NCI-H345 treated with DMSO at 0.1 percent for 48 hours (cell line): ENCODE measurements at regions not wholly inside any gene's neighbourhood (a gene's known extent, or its start where the extent isn't known, plus 50 kb on each side); places are given as distances from the start of the nearest gene placed in this dataset.

Experiments used
- DNase-seq: peaks from one replicate; lab custom pipeline; 2025; ENCODE audit not compliant: unreplicated experiment; lab: John Stamatoyannopoulos, UW

DNA sequence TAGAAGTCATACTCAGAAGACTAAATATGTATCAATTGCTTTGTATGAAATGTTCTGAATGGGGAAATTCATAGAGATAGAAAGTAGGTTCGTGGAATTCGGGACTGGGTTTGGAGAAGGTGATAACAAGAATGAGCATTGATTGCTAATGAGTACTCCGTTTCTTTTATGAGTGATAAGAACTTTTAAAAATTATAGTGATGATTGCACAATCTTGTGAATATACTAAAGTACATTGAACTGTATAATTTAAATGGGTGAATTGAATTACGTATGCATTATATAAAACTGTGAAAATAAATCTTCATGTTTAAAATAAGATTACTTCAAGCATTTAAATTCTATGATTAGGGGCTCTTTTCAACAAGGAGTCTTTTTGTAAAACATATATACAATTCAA, 425.6 kb upstream of the NCAM2 start:
- no peak for DNase-seq

DNA sequence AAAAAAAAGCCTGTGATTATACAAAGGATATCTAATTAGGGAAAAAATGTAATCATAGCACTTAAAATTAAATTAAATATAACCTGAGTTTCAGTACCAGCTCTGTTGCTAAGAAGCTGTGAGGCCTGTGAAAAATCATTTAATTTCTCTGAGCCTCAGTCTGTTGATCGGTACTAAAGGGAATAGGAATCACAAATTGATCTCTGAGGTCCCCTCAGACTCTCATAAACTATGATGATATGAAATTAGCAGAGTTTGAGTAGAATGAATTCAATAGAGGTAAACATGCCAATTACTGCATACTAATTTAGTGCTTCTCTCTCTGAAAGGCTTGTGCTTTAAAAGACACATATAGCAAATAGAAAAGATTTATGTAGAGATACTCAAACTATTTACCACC, 416.8 kb upstream of the NCAM2 start:
- DNase-seq = no peak

DNA sequence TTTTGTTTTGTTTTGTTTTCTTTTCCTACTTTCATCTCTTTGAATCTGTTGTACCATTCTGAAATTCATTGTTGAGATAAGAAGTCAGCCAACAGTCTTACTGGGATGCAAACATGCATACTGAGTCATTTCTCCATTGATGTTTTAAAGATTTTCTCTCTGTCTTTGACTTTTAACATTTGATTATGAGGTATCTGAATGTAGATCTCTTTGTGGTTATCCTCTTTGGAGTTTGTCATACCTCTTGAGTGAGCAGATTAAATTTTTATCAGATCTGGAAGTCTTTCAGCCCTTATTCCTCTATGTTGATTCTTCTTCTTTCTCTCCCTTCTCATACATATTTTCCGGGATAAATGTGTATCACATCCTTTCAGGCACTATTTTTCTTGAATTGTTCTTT, 406.9 kb upstream of the NCAM2 start:
- DNase-seq = no peak

DNA sequence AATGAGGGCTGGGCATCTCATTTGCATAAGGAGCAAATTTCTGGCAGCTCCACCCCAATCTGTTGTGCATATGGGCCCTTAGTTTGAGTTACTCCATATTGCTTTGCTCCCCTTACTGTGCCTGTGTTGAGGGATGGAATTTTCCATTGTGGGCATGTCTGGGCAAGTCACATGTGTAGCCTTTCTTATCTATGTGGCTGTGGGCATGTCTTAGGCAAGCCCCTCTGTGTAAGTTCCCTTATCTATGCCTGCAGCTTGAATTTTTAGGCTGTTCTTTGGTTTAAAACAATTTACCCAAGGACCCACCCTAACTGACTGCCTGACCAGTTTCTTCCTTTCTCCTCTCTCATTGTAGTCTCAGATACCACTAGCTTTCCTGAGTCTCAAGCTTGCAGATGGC, 405.7 kb upstream of the NCAM2 start:
- no peak for DNase-seq

DNA sequence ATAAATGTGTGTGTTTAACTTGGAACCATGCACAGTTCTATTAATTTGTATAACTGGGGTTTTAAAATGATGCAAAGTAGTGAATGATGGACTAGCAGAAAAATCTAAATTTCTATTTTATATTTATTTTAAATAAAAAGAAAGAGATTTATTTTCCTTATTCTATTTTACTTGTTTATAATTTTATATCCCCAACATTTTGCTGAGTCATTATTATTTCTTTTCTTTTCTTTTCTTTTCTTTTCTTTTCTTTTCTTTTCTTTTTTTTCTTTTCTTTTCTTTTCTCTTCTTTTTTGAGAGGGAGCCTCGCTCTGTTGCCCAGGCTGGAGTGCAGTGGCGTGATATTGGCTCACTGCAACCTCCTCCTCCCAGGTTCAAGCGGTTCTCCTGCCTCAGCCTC, 395.0 kb upstream of the NCAM2 start:
- DNase-seq = no peak

DNA sequence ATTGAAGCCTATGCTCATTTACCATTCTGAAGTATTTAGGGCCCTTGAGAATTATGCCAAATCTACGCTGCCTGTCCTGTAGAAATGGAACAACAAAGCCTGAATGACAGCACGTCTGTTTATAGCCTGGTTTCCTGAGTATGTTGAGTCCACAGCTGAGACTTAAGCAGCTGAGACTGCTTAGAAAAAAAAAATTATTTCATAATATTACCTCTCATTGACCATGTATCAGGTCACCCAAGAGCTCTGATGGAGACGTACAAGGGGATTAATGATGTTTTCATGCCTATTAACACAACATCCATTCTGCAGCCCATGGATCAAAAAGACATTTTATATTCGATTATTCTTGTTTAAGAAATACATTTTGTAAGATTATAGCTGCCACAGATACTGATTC, 387.2 kb upstream of the NCAM2 start:
- no peak for DNase-seq

DNA sequence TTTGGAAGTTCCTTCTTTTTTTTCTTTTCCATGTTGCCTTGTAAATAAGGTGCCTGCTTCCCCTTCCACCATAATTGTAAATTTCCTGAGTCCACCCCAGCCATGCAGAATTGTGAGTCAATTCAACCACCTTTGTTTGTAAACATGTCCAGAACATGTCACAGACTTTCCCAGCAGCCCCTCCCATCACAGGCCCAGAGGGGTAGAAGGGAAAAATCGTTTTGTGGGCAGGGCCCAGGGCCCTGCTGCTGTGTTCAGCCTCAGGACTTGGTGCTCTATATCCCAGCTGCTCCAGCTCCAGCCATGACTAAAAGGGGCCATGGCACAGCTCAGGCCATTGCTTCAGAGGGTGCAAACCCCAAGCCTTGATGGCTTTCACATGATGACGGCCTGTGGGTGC, 384.6 kb upstream of the NCAM2 start:
- DNase-seq = no peak

DNA sequence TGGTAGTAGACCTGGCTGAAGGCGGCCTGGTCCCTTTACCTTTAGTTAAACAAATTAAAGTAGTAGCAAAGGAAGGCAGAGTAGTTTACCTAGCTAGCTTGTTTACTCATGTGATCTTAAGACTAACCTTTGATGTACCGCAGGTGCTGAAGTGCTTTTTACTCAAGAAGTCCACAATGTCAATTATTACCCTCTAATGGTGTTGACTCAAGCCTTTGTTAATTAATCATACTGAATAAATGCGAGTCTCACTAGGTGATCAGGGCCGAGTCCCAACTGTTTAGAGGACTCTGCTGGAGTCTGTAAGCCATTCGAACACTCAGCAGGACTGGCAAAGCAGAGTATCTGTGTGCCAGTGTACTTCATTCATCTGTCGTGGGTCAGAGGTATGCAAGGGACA, 381.1 kb upstream of the NCAM2 start:
- no peak for DNase-seq

DNA sequence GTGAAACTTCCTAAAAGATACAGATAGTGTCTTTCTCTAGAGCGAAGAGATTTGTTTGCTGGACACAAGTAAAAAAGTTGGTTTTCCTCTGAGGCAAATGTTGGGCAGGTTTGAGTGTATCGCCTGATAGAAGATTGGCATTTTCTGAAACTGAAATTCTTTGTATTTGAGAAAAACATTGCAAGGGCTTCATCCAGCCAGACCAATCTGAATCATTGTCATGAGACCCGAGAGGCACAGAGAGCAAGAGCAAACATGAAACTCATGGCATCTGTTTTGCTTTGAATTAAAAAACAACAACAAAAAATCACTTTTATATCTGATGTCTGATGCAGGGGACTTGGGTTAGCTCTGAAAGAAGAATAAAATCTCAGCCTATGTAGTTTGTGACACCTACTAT, 379.3 kb upstream of the NCAM2 start:
- no peak for DNase-seq

DNA sequence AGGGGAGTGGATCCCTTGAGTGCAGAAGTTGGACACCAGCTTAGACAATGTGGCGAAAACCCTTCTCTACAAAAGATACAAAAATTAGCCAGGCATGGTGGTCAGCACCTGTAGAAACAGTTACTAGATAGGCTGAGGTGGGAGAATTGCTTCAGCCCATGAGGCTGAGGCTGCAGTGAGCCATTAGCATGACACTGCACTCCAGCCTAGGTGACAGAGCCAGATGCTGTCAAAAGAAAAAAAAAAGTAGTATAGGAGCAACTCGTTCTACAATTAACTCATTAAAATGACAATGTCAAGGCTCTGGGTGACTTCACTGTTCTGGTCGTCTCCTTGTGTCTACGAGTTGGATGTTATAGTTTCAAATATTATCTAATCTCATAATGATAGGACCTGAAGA, 370.6 kb upstream of the NCAM2 start:
- DNase-seq = no peak

DNA sequence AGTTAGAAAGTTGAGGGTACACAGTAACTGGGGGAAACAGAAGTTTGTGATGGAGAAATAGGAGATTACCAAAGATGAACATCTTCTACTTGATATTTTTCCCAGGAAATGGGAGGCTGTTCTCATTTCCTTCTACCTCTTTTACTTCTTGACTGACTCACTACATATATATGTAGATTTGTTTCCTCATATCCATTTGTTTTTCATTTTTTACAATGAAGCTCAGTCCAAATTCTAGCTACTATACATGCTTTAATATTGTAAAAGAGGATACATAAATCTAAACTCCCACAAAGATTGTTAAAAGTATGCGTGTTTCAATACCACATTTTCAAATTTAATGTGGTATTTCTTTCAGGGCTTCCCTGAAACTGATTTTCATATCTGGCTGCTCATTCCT, 366.6 kb upstream of the NCAM2 start:
- DNase-seq = no peak

DNA sequence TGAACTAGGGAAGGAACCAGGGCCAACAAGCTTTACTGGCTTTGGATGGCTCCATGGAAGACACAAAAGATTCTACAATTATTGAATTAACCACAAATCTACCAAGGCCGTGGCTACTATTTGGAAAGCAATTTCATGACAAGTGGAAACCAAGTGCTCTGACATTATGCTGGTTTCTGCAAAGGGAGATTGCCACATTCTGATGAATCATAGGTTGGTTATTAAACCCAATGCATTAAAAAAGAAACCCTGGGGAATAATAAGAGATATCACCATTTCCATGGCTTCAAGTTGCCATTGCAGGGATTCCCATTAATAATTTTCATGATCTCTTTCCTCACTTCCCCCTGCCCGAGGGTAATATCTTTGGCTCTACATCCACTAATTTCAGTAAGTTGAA, 359.2 kb upstream of the NCAM2 start:
- DNase-seq = no peak

DNA sequence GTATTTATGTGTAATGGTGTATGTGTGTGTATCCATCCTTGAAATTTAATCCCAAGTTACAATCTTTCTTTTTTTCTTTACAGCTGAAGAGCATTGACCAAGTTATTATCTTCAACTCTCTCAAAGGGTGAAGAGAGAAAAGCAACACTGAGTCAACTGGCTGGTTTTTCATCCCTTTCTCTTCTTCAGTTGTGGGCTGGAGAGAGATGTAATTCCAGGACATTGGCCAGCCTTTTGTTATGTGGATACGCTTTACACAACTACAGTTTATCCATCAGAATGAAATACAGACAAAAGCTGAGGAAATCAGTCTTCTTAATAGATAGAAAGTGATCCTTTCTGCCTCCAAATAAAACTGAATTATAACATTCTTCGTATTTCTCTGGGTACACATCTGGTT, 357.0 kb upstream of the NCAM2 start:
- no peak for DNase-seq

DNA sequence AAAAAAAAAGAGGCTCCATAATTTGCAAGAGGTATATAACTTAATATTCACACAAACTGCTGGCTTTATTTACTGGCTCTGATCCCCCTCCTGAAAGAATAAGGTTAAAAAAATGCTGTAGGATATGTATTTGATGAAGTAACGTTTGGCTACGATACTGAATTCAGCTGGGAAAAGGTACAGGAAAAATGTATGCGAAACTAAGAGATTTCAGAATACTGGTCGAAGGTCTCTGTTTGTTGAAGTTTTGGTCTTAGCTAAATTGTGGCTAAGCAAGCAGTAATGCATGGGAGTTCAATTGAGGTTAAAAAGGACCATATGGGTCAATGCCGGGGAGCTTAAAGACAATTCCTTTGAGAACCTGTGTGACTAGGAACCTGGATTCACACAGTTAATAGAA, 355.5 kb upstream of the NCAM2 start:
- DNase-seq = no peak

DNA sequence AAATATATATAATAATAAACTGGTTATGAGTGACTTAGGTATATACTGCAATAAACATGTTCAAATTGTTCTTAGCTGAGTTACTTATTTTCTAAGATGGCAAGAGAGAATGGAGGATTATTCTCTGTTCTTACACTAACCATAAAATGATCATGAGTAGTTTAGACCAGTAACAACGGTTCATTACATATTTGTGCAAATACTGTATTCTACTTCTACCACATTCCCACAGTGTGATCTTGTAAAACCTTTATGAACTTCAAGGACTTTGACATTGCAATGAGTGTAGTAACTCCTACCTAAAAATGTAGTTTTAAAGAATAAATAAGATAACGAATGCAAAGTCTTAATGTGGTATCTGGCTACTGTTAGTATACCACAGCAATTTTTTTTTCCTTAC, 353.7 kb upstream of the NCAM2 start:
- no peak for DNase-seq

DNA sequence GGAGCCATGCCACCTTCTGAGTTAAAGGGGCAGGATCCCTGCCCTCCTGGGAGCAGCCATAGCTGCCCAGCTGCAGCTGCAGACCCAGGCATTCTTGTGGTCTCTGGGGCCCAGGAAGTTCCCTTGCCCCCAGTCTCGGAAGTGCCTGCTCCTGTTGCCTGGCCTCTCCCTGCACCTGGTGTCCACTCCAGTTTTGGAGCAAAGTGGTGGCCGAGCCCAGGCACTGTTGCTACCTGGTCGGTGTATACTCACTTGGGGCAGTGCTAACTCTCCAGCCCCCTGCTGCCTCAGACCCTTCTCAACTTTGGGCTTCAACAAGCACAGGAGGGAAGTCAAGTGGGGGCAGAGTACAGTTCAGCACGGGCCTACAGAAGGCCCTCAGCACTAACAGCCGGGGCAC, 352.9 kb upstream of the NCAM2 start:
- DNase-seq = no peak

DNA sequence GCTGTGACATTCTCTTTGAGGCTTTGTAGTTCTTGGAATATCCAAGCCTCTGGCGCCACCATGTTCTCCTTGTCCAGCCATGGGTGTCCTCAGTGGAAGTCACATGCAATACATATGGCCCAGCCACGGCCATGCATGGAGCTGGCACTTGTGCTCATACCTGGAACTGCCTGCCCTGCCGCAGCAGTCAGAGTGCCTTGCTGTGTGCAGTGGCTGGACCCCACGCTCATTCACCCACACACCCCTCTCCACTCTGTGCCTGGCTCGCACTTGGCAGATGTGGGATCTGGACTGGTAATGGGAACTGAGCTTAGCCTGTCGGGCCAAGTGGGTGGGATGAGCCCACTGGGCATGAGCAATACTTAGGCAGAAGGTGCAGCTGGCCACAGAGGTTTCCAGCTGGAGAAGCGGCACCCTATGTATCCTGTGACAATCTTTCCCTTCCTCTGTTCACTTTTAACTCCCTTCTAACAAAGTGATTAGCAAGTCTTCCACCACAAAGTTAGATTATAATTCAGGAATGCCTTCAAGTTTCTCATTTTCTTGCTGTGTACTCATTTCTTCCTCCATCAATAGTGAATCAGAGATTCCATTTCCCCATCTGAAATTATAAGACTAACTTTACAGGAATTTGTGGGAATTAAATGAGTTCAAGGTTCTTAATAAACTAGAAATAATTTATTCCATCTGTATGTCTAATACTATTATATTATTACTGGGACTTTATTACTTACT, 351.6 kb upstream of the NCAM2 start:
- DNase-seq = no peak

DNA sequence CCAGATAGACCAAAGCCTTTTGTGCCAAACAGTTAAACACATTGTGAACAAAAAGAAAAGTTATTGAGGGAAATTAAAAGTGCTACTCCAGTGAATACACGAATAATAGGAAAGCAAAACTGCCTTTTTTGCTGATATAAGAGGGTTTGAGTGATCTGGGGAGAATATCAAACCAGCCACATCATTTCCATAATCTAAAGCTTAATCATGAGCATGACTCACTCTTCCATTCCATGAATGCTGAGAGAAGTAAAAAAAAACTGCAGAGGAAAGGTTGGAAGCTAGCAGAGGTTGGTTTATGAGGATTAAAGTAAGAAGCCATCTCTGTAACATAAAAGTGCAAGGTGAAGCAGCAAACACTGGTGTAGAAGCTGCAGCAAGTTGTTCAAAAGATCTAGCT, 350.6 kb upstream of the NCAM2 start:
- DNase-seq = no peak

DNA sequence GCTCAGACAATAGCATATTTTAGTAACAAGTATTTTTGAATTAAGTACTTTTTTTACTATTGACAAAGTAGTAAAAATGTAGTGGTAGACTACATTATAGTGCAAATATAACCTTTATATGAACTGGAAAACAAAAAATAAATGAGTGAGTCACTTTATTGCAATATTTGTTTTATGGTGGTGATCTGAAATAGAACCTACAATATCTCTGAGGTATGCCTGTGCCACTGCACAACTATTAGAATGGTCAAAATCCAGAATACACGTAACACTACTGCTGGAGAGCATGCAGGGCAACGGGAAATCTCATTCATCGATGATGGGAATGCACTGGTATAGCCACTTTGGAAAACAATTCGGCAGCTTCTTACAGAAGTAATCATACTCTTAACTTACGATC, 349.0 kb upstream of the NCAM2 start:
- no peak for DNase-seq

DNA sequence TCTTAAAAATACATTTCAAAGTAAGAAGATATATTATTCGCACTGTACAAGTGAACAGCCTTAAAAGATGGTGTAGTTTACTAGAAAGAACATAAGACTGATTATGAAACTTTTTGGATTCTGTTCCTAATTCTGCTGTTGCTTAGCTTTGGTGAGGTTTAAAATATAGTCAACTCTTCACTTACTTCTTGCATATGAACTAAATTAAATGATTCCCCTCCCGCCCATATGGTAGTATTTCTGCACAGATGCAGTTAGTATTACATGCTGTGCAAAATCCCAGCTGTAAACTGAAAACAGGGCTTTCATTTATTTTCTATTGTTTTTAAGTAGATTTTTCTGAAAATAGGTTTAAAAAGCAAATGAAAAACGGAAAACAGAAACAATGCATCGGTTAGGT, 345.4 kb upstream of the NCAM2 start:
- DNase-seq = no peak

DNA sequence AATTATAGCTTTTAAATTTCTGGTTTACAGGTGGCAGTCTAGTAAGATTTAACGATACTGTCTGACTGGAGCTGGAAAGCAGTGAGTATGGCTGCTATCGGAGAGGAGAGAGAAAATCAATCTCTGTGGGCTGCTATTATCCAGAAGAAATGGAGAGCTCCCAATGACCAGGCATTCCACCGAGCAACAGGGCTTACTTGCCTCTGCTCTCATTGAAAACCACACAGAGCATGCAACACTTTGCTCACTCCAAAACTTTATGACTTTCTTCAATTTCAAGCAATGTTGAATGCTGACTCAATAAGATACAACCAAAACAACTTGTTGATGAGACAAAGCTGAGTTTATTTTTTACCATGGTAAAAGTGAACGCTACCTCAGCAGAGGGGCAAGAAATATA, 337.0 kb upstream of the NCAM2 start:
- DNase-seq = no peak

DNA sequence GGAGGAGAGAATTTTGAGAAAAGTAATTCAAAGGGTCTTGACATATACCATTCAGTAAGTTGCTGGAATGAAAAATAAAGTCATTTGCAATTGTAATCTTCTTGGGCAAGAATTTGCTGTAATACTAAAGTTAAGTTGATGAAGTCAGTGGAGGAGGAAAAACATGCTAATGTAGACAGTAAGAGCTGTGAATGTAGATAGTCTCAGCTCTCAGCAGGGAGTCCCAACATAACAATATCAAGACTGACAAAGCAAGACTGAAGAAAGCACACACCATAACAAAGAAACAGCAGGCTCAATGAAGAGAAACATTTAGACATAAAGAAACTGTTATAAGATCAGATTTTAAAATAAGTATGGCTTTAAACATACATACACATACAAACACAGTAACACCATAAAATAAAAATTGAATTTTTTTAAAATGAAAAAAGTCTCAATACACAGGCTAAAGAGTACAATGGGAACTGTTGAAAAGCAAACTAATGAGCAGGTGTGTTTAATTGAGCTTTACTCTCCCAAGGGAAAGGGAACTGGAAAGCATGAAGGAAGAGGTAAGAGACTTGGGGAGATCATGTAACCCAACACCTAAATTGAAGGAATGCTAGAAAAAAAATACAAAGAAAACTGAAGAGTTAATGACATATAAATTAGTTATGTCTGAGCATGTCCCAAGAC, 336.3 kb upstream of the NCAM2 start:
- DNase-seq = peak; percentile 19

DNA sequence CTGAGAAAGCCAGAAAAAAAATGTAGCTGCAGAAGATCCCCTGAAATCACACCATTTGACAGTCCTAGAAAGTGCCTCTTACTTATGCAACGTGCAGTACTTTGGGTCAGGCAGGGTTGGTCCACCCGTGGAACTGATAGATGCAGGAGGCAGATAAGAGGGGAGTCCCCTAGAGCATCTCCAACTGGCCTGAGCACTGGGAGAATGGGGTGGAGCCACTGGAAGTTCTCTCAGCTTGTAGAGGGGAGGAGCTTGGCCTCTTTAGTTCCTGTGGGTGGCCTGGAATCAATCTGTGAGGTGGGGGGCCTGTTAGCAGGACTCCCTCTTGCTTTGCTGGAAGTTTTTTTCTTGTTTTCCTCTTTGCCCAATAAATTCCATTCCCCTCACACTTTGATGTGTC, 335.7 kb upstream of the NCAM2 start:
- no peak for DNase-seq
